ENCODE measurements at regions not wholly inside any gene's neighbourhood (a gene's known extent, or its start where the extent isn't known, plus 50 kb on each side); places are given as distances from the start of the nearest gene placed in this dataset.

DNA sequence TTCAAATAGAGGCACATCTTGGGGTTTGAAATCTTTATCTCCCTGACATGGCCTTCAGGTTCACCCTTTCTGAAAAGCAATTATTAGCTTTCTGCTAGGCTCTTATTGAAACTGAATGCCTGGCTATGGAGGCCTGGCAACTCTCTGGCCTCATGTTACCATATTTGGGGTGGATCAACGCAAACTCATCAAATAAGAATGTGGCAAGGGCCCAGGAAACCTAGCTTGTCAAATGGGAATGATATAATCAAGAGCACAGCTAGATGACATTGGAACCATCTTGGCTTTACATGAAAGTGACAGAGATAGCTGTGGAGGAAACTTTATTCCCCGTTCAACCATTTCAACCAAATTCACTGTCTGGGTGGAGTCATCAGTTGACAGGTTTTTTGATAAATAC lies 202.8 kb upstream of the SMIM30 start:
- Histone ChIP-seq H3K36me3 (no peaks in the 10 kb centered on the region), H3K4me1 (no peaks in the 10 kb centered on the region), H3K9me3 (peaks cover 0 to 4% (median 0%) of the 10 kb centered on the region in 11 donors), H3K27me3 (no peaks in the 10 kb centered on the region), H3K27ac (no peak overlapping the region), H3K4me3 (no peak overlapping the region)
- intact Hi-C loops (cut with DNase I): no loop called here
- WGBS, 2 donors: 41 to 49% methylated on average over 2 of the region's 2 CpGs
- DNase-seq (no peak), ATAC-seq (no peak)
- TF ChIP-seq, protein P1, sequence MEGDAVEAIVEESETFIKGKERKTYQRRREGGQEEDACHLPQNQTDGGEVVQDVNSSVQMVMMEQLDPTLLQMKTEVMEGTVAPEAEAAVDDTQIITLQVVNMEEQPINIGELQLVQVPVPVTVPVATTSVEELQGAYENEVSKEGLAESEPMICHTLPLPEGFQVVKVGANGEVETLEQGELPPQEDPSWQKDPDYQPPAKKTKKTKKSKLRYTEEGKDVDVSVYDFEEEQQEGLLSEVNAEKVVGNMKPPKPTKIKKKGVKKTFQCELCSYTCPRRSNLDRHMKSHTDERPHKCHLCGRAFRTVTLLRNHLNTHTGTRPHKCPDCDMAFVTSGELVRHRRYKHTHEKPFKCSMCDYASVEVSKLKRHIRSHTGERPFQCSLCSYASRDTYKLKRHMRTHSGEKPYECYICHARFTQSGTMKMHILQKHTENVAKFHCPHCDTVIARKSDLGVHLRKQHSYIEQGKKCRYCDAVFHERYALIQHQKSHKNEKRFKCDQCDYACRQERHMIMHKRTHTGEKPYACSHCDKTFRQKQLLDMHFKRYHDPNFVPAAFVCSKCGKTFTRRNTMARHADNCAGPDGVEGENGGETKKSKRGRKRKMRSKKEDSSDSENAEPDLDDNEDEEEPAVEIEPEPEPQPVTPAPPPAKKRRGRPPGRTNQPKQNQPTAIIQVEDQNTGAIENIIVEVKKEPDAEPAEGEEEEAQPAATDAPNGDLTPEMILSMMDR (IDR thresholded peaks at IDR 0.05): no peak

DNA sequence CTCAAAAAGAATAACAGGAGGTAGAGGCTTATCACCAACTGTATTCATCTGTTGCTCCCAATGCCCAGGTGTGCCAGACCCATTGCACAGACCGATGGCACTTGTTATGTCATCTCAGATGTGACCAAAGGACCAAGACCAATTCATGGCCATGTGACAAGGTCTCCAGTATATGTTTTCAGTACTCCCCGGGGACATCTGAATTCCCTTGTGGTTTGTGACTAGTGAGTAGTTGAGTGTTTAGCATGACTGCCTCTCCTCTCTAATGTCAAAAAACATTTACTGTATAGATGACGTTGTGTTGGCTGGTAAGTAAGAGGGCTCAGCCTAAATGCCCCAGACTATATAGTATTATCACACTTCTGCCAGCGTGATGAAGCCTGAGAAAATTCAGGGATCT lies 202.1 kb upstream of the SMIM30 start:
- DNase-seq (no peak), ATAC-seq (no peak)
- intact Hi-C loops (cut with DNase I): no loop called here
- 87 to 90% methylated on average over 4 of the region's 4 CpGs for WGBS, 2 donors
- H3K4me1 ChIP-seq: no peaks in the 10 kb centered on the region
- no peak overlapping the region for H3K4me3 ChIP-seq
- H3K27me3 ChIP-seq: no peaks in the 10 kb centered on the region
- TF ChIP-seq, protein P1 (IDR thresholded peaks at IDR 0.05): no peak
- no peaks in the 10 kb centered on the region for H3K36me3 ChIP-seq
- H3K9me3 ChIP-seq: peaks cover 0 to 4% (median 0%) of the 10 kb centered on the region in 11 donors
- no peak overlapping the region for H3K27ac ChIP-seq

DNA sequence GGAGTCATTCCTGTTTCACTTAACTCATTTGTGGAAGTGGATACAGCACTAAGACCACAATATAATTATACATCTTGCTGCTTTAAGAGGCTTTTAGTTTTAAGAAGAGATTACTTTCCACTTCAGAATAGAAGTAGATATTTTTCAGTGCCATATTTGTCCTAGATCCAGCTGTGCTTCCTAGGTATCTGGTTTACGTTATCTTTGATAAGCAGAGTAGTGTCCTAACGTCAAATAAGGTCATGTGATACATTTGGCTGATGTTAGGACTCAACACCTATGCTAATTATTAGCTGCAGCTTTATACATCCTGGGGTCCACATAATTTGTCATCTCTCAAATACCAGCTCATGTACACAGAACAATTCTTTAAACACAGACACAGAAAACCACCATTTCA lies 196.2 kb upstream of the SMIM30 start:
- no peak for ATAC-seq
- WGBS, 2 donors: 7 to 8% methylated on average over 2 of the region's 2 CpGs

DNA sequence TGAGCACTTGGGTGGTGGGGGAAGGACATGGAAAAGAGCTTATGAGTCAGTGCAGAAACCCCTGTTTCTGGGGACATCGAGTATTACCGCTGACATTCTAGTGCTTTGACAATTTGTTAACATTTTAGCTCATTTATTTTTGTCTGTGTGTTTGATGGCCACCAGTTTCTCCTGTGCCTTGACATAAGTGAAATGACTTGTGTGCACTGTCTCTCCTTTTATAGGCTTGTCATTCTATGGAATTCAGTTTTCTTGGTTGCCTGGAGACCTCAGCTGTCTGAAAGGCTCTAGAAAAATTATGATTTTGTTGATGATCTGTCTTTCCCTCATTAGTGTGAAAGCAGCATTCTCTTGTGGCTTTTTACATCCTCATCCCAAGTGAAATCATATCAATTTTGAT lies 190.0 kb upstream of the SMIM30 start:
- no peak for DNase-seq
- intact Hi-C loops (cut with DNase I): no loop called here
- peaks cover 0 to 5% (median 0%) of the 10 kb centered on the region in 9 donors for H3K4me1 ChIP-seq
- H3K27ac ChIP-seq: no peak overlapping the region
- ATAC-seq: no peak
- no peak overlapping the region for H3K4me3 ChIP-seq
- no peaks in the 10 kb centered on the region for H3K36me3 ChIP-seq
- 88% methylated on average over 2 of the region's 2 CpGs for WGBS, 2 donors
- H3K9me3 ChIP-seq: peaks cover 0 to 3% (median 0%) of the 10 kb centered on the region in 11 donors
- TF ChIP-seq, protein P1 (IDR thresholded peaks at IDR 0.05): no peak
- no peaks in the 10 kb centered on the region for H3K27me3 ChIP-seq

More for the DNA sequence above, 196.2 kb upstream of the SMIM30 start:
- Histone ChIP-seq H3K36me3 (no peaks in the 10 kb centered on the region), H3K4me3 (no peak overlapping the region), H3K27me3 (no peaks in the 10 kb centered on the region), H3K27ac (no peak overlapping the region), H3K9me3 (no peaks in the 10 kb centered on the region), H3K4me1 (peaks cover 0 to 5% (median 0%) of the 10 kb centered on the region in 9 donors)
- TF ChIP-seq, protein P1 (IDR thresholded peaks at IDR 0.05): no peak
- intact Hi-C loops (cut with DNase I): no loop called here
- DNase-seq: no peak
